Left lung (tissue), 4 donors: ENCODE measurements at regions not wholly inside any gene's neighbourhood (a gene's known extent, or its start where the extent isn't known, plus 50 kb on each side); places are given as distances from the start of the nearest gene placed in this dataset.

Experiments
- ATAC-seq: fragments of 200-7000 bp; cut with Tn5 transposase; one replicate; pipeline ENCODE4 v1.9.1; 2020; ENCODE audit warnings: moderate library complexity
- DNase-seq, 4 donors: peaks; one replicate each; pipeline ENCODE4 v3.0.0-alpha.2; 2013 to 2020
- H3K27ac ChIP-seq, 2 donors: fragments of 200-600 bp; sonication (generic) in 1 of 2; one replicate each; pipeline versions ENCODE4 v1.5.0 to v1.8.0; 2020 to 2021
- H3K27me3 ChIP-seq, 2 donors: fragments of 200-600 bp; sonication (generic) in 1 of 2; one replicate each; pipeline versions ENCODE4 v1.5.0 to v1.8.0; 2020 to 2021
- H3K36me3 ChIP-seq, 2 donors: fragments of 200-600 bp; sonication (generic) in 1 of 2; one replicate each; pipeline versions ENCODE4 v1.5.0 to v1.8.0; 2020 to 2021
- H3K4me1 ChIP-seq, 2 donors: fragments of 200-600 bp; one replicate each; pipeline ENCODE4 v1.8.0; 2021
- H3K4me3 ChIP-seq, 2 donors: fragments of 200-600 bp; sonication (generic) in 1 of 2; one replicate each; pipeline versions ENCODE4 v1.5.0 to v1.8.0; 2020 to 2021; ENCODE audit warnings: mild to moderate bottlenecking in 1 of 2
- H3K9me3 ChIP-seq, 2 donors: fragments of 200-600 bp; sonication (generic) in 1 of 2; one replicate each; pipeline versions ENCODE4 v1.5.0 to v1.8.0; 2020 to 2021
- CTCF ChIP-seq, 2 donors: fragments of 200-600 bp; sonication (generic) in 1 of 2; IDR thresholded peaks; one replicate each; pipeline versions ENCODE4 v1.5.0 to v1.8.0; 2021; ENCODE audit warnings: antibody characterized with exemption in 2 of 2
- intact Hi-C, 2 donors: fragments of 100-400 bp; cut with DNase I; formaldehyde crosslinking; loops; one replicate each; pipeline versions ENCODE4 v1.11.2 to v1.14.2; 2022
- donor health status: DM: no; HTN: yes; CAD: no.
- donor health status: DM: no; HTN: no; CAD: no.

- intact Hi-C loops: no loop called here
- no peak overlapping the region for H3K27ac ChIP-seq
- no peak for TF ChIP-seq CTCF (IDR thresholded peaks at IDR 0.05)
- H3K4me1 ChIP-seq: no peaks in the 10 kb centered on the region
- no peaks in the 10 kb centered on the region for H3K36me3 ChIP-seq
- no peaks in the 10 kb centered on the region for H3K9me3 ChIP-seq
- ATAC-seq (no peak), DNase-seq (no peak)
- peaks cover 0 to 11% of the 10 kb centered on the region in 2 donors for H3K27me3 ChIP-seq
- H3K4me3 ChIP-seq: no peak overlapping the region
These were observed 101.2 kb upstream of the MGMT start for GRCh38 chr10:129365767-129366402.

- no peak for TF ChIP-seq CTCF (IDR thresholded peaks at IDR 0.05)
- no peak overlapping the region for H3K4me3 ChIP-seq
- no peak for DNase-seq
- no peaks in the 10 kb centered on the region for H3K36me3 ChIP-seq
- H3K27me3 ChIP-seq: peaks cover 0 to 15% of the 10 kb centered on the region in 2 donors
- H3K4me1 ChIP-seq: no peaks in the 10 kb centered on the region
- ATAC-seq: no peak
- H3K9me3 ChIP-seq: no peaks in the 10 kb centered on the region
- H3K27ac ChIP-seq: no peak overlapping the region
- intact Hi-C loops: no loop called here
These were observed 100.6 kb upstream of the MGMT start for GRCh38 chr10:129366450-129366849.

- TF ChIP-seq CTCF (IDR thresholded peaks at IDR 0.05): no peak
- Histone ChIP-seq H3K4me1 (no peaks in the 10 kb centered on the region), H3K9me3 (no peaks in the 10 kb centered on the region), H3K27ac (no peak overlapping the region), H3K4me3 (no peak overlapping the region), H3K27me3 (peaks cover 0 to 28% of the 10 kb centered on the region in 2 donors), H3K36me3 (no peaks in the 10 kb centered on the region)
- intact Hi-C loops: no loop called here
- no peak for DNase-seq
- no peak for ATAC-seq
These were observed 97.5 kb upstream of the MGMT start for GRCh38 chr10:129369566-129369965.

- ATAC-seq (no peak), DNase-seq (no peak)
- Histone ChIP-seq H3K36me3 (no peaks in the 10 kb centered on the region), H3K4me1 (no peaks in the 10 kb centered on the region), H3K9me3 (no peaks in the 10 kb centered on the region), H3K4me3 (no peak overlapping the region), H3K27me3 (peaks cover 0 to 28% of the 10 kb centered on the region in 2 donors), H3K27ac (no peak overlapping the region)
- no peak for TF ChIP-seq CTCF (IDR thresholded peaks at IDR 0.05)
- intact Hi-C loops: no loop called here
These were observed 95.5 kb upstream of the MGMT start for GRCh38 chr10:129371541-129371940.

- H3K9me3 ChIP-seq: no peaks in the 10 kb centered on the region
- H3K27ac ChIP-seq: no peak overlapping the region
- peaks cover 0 to 28% of the 10 kb centered on the region in 2 donors for H3K27me3 ChIP-seq
- no peak for ATAC-seq
- no peak overlapping the region for H3K4me3 ChIP-seq
- TF ChIP-seq CTCF (IDR thresholded peaks at IDR 0.05): no peak
- no peak for DNase-seq
- H3K4me1 ChIP-seq: no peaks in the 10 kb centered on the region
- no peaks in the 10 kb centered on the region for H3K36me3 ChIP-seq
- intact Hi-C loops: no loop called here
These were observed 94.9 kb upstream of the MGMT start for GRCh38 chr10:129372172-129372571.
